Glomerular endothelial cell (primary cell): ENCODE measurements at regions not wholly inside any gene's neighbourhood (a gene's known extent, or its start where the extent isn't known, plus 50 kb on each side); places are given as distances from the start of the nearest gene placed in this dataset.

Experiments
- DNase-seq: peaks from one replicate; pipeline ENCODE4 v3.0.0-alpha.2; 2011; ENCODE audit warnings: low read depth, low spot score; ENCODE audit errors: extremely low read depth

- DNase-seq, result no peak
Observed at GRCh38 chr11:8340296-8340695, 76.6 kb upstream of the LMO1 start.

- DNase-seq, result no peak
Observed at GRCh38 chr11:8339592-8340022, 75.9 kb upstream of the LMO1 start.

- DNase-seq, result no peak
Observed at GRCh38 chr11:8338138-8338537, 74.5 kb upstream of the LMO1 start.

GRCh38 chr11:8337130-8337795 lies 73.6 kb upstream of the LMO1 start:
- DNase-seq, result no peak

- no peak for DNase-seq
Observed at GRCh38 chr11:8336356-8337129, 72.9 kb upstream of the LMO1 start.

GRCh38 chr11:8335683-8336082 lies 72.0 kb upstream of the LMO1 start:
- no peak for DNase-seq

GRCh38 chr11:8335186-8335585 lies 71.5 kb upstream of the LMO1 start:
- no peak for DNase-seq

GRCh38 chr11:8333811-8334401 lies 70.2 kb upstream of the LMO1 start:
- DNase-seq, result no peak

GRCh38 chr11:8333376-8333775 lies 69.7 kb upstream of the LMO1 start:
- DNase-seq, result no peak

GRCh38 chr11:8332891-8333290 lies 69.2 kb upstream of the LMO1 start:
- no peak for DNase-seq

- DNase-seq, result no peak
Observed at GRCh38 chr11:8332196-8332595, 68.5 kb upstream of the LMO1 start.

- no peak for DNase-seq
Observed at GRCh38 chr11:8331767-8332166, 68.1 kb upstream of the LMO1 start.

GRCh38 chr11:8330896-8331295 lies 67.2 kb upstream of the LMO1 start:
- no peak for DNase-seq

- no peak for DNase-seq
Observed at GRCh38 chr11:8330404-8330803, 66.7 kb upstream of the LMO1 start.

GRCh38 chr11:8329847-8330361 lies 66.2 kb upstream of the LMO1 start:
- DNase-seq, result no peak

- DNase-seq, result no peak
Observed at GRCh38 chr11:8329336-8329735, 65.7 kb upstream of the LMO1 start.

GRCh38 chr11:8328848-8329330 lies 65.2 kb upstream of the LMO1 start:
- DNase-seq, result peak; percentile 27

GRCh38 chr11:8328231-8328794 lies 64.6 kb upstream of the LMO1 start:
- DNase-seq, result no peak

GRCh38 chr11:8327761-8328192 lies 64.1 kb upstream of the LMO1 start:
- DNase-seq, result no peak

GRCh38 chr11:8326337-8326736 lies 62.7 kb upstream of the LMO1 start:
- no peak for DNase-seq

GRCh38 chr11:8325591-8326304 lies 62.1 kb upstream of the LMO1 start:
- DNase-seq, result no peak
